ENCODE measurements at regions not wholly inside any gene's neighbourhood (a gene's known extent, or its start where the extent isn't known, plus 50 kb on each side); places are given as distances from the start of the nearest gene placed in this dataset.
"Not testable (repeated sequence)": the region's sequence is repeated elsewhere in the genome, so short reads cannot be mapped to it uniquely, and the experiment has no call there.

DNA sequence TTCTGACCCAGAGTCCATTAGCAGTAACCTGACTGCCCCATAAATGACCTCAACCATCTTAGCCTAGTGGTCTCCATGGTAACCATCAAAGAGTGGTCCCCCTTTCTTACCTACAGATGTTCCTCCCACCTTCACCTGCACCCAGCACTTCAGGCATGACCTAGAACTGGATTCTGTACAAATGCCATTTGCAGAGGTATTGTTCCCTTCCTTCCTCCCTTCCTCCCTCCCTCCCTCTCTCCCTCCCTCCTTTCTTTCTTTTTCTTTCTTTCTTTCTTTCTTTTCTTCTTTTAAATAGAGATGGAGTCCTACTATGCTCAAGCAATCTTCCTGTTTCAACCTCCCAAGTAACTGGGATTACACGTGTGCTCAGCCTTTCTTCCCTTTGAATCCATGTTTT lies 114.6 kb upstream of the SLC1A4 start:
- no peak for DNase-seq (ENCODE audit: low read depth in 2 of 2)

DNA sequence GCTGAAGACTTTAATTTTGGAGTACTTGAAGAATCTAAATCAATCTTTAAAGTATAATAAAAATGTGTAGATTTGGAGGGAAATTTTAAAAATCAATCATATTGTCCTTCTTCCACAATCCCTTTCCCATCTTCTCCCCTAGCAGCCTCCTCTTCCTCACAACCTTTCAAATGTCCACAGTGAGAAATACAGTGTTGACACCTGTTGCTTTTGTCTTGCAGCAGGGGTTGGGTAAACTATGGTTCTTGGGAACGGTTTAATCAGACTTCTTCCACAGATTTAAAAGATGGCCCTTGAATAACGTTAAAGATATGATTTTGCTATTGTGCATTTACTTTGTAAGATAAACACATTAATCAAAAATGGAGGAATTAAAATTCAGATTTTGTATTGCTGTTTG lies 113.8 kb upstream of the SLC1A4 start:
- no peak for DNase-seq (ENCODE audit: low read depth in 2 of 2)

DNA sequence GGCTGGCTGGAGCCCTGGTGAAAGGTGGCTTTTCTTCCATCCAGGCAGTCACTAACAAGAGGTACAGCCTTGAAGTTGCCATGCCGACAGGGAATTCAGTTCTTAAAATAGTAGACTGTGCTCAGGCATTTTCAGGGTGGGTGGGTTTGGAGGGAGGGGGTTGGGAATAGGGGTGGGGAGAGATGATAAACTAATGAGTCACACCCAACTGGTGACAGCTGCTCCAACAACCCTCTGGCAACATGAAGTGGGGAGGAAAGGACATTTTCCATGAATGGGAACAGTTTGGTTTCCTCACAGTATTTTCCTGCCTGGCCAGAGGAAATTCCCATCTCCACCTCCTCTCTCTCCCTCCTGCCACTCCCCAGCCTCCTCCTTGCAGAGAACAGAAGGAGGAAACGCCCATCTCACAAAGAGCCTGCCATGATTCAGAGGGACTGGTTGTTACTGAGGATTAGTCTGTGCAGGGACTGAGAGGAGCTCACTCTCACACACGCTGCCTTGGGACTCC lies 113.0 kb upstream of the SLC1A4 start:
- DNase-seq (ENCODE audit: low read depth in 2 of 2): peak; percentile 78 to 83

DNA sequence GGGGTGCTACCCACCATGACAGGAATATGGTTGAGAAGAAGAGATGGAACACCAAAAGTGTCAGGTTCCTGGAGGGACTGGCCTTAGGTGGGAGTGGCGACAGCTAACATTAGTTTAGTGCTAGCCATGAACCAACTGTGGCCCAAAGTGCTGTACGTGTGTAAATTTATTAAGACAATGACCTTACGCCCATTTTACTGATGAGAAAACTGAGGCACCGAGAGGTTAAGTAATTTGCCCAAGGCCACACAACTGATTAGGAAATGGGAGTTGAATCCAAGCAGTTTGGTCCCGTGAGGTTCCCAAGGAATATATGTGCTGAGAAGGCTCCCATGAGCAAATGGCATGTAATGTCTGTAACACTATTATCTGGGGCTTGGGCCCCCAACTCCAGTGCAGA lies 109.5 kb upstream of the SLC1A4 start:
- no peak for DNase-seq (ENCODE audit: low read depth in 2 of 2)

DNA sequence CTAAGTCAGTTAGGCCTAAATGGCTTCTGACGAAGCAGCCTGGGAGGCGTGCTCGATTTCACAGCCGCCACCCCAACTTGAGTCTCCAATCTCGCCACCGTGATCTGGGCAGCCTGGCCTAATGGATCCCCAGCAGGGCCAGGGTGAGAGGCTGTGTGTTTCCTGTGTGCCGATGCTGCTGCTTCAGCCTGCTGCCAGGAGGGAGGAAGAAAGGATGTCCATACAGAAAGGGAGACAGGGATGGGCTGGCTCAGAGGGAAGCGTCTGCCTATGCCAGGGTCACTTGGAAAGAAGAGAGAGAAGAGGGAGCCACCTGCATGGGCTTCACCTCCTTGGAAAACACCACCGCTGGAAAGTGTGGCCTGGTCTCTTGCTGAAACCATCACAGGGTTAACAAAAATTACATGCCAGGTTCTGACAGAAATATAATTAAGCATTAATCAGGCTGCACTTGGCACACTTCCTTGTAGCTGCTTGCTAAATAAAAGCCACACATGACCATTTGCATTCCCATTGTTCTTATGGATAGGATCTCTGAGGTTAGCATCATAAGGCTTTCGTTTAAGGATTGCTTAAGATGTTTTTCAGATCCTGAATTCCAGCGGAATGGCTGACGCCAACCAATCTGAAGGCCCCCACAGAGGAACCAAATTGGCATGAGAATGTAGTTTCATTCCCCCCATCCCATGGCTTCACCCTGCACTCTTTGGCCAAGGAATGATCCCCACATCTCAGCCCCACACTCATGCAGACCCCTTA lies 108.8 kb upstream of the SLC1A4 start:
- DNase-seq (ENCODE audit: low read depth in 2 of 2): no peak

DNA sequence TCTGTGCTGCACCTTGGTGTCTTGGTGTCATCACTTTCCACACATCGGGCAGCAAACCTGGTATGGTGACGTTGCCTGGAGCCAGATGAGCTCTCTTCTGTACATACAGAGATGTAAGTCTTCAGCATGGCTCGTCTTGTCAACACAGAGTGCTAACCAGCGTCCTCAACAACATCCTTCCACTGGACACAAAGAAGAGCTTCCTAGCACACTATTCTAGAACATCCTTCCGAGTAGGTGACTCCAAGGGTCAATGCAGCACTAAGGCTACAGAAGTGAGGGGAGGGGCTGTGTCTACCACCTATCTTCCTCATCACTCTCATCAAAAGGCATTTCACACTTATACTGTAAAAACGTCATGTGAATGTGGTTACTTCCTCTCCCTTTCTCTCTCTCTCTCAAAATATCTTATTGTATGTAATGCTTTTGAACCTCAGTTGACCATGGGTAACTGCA lies 108.1 kb upstream of the SLC1A4 start:
- no peak for DNase-seq (ENCODE audit: low read depth in 2 of 2)

DNA sequence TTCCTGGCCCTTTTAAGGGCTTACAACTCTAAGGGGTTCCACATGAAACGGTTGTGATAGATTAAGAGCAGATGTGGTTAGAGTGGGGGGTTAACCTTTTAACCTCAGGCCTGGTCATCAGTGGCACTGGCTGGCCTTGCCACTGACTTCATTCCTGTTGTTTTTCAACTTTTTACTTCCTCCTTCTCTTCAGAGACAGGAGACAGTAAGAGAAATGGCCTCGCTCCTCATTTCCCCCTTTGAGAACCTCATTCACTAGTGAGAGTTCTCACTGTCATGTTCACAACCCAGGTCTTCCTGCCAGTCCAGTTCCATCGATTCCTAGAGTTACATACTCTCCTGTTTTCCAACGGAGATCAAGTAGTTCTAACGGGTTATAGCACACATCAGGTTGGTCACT lies 101.6 kb upstream of the SLC1A4 start:
- DNase-seq (ENCODE audit: low read depth in 2 of 2): no peak

DNA sequence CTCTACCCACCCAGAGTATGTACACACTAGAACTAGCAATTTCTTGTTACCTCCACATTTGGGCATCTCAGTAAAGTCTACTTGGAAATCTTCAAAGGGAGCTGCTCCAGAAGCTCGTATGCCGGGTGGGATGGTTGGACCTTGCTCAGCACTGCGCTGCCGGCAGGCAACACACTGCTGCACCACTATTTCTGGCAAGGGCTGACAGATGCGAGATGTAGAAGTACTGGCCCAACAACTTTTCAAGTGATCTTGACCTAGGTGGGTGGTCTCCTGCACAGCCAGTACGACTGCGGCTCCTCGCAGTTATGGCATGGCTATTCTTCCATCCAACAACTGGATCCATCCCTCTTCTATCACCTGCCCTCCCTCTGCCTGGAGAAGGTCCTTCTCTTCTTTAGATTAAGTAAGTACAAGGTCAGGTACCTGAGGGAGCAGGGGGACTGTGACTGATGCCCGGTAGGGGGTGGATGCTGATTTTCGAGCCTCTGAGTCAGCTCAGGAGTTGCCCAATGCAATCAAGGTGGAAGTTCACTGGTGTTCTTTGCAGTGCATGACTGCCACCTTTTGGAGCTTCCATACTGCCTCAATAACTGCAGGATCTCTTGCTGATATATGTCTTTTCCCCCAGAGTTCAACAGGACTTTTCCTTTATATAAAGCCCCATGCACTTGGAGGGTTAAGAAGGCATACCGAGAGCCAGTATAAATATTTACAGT lies 100.4 kb upstream of the SLC1A4 start:
- DNase-seq (ENCODE audit: low read depth in 2 of 2): peak; percentile 48 to 50

DNA sequence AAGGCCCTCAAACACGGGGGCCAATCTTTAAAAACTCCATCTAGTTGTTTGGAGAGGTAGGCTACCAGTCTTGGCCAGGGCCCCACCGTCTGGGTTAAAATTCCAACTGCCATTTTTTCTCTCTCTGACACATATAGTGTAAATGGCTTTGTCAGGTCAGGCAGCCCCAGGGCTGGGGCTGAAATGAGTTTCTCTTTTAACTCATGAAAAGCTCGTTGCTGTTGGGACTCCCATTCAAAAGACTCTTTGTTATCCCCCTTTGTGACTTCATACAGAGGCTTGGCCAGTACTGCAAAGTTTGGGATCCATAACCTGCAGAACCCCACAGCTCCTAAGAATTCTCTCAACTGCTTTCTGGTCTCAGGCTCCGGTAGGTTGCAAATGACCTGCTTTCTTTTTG lies 99.4 kb upstream of the SLC1A4 start:
- no peak for DNase-seq (ENCODE audit: low read depth in 2 of 2)

DNA sequence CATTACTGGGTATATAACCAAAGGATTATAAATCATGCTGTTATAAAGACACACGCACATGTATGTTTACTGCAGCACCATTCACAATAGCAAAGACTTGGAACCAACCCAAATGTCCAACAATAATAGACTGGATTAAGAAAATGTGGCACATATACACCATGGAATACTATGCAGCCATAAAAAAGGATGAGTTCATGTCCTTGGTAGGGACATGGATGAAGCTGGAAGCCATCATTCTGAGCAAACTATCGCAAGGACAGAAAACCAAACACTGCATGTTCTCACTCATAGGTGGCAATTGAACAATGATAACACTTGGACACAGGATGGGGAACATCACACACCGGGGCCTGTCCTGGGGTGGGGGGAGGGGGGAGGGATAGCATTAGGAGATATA lies 92.6 kb upstream of the SLC1A4 start:
- not testable (repeated sequence) for DNase-seq (ENCODE audit: low read depth in 2 of 2)

DNA sequence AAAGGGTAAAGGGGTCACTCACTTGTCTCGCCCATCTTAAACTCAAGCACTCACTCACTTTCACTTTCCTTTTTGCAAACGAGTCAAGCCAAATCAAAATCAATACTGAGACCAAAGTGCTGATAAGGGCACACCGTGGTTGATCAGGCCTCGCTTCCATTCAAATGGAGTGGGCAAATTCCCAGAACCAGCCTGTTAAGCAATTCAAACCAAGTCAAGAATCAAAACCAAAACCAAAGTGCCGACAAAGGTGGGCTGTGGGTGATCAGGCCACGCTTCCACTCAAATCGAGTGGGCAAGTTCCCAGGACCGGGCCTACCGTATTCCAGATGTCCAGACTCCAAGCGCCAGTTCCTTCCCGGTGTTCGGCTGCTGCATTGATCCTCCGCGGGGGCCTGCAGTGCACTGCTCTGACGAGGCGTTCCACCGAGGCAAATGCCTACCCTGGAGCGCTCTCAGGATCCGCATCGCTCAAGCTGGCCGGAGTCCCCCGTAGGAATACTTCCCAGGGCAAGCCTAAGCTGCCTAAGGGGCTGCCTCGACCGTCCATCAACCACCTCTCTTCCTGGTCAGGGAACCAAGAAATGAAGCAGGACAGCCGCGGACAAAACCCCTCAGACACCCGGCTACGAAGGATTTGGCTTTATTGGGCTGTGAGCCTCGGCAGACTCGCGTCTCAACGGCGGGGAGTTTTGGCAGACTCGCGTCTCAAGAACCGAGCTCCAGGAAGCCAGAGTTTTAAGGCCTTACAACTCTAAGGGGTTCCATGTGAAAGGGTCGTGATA lies 89.9 kb upstream of the SLC1A4 start:
- no peak for DNase-seq (ENCODE audit: low read depth in 2 of 2)

DNA sequence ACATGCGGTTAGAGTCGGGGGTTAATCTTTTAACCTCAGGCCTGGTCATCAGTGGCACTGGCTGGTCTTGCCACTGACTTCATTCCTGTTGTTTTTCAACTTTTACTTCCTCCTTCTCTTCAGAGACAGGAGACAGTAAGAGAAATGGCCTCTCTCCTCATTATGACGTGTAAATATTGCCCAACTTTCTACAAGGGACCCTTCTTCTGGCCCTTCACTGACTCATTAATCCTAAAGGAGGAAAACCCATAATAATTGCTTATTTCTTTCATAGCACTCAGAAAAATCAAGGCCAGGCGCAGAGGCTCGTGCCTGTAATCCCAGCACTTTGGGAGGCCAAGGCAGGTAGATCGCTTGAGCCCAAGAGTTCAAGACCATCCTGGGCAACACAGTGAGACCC lies 89.3 kb upstream of the SLC1A4 start:
- DNase-seq (ENCODE audit: low read depth in 2 of 2): not testable (repeated sequence)

DNA sequence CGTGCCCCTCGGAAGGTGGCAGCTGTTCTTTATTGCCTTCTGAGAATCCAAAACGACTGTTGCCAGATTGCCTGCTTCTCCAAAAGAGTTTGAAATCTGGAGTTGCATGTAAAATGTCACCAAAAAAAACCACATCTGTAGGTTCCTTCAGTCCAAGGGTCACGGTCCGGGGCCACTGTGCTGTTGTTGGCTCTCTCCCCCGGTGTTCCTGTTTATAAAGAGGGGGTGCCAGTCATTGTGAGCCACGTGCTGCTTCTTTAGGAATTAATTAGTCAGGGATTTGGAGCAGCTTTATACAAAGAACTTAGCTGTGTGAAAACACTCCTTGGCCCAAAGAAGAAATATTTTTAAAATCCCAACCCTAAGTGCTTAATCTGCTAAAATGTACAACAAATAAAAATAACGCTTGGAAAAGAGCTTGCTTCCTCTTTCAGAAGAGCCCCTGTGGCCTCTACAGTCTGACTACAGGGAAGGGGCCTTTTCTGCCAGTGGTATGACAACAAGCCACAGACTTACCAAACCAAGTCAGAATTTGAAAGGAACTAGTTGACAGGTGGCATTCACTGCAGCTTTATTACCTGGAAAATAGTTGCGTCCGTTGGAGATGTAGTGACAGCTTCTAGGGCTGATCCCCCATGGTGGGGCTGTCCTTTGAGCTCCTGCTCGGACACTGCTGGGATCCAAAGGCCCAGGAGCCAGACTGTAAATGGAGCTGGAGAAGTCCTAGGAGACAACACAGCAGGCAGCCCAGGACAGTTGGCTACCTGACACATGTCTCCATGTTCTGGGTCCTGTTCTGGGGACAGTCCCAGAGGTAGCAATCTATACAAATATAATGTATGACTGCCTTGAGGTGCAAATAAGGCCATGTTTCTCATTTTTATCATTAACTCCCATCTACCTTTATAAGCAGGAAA lies 84.5 kb upstream of the SLC1A4 start:
- DNase-seq (ENCODE audit: low read depth in 2 of 2): no peak

DNA sequence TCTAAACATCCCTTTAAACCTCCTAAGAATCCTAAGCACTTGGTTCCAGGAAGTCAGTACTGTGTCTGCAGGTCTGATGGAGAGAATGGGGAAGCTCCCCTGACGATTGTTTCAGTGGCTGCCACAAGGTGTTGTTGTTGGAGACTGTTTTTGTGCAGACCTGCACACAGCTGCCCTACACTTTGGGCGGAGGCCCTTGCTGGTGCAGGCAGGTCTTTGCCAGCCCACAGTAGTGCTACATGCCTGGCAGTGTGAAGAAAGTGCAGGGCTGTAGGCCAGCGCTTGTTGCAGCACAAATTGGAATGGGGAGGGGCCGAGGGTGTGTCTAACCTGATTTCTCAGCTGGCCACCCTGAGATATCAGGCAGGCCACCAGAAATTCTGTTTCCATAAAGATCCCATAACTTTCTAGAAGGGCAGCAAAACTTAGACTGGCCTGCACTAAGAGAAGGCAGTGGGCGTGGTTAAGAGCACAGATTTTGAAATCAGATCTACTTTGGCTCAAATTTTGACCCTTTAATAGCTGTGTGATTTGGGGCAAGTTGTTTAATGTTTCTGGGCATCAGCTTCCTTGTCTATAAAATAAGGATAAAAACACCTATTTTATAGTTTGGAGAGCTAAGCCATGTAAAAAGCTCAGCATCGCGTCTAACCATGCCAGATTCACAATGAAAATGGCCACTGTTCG lies 83.7 kb upstream of the SLC1A4 start:
- no peak for DNase-seq (ENCODE audit: low read depth in 2 of 2)

DNA sequence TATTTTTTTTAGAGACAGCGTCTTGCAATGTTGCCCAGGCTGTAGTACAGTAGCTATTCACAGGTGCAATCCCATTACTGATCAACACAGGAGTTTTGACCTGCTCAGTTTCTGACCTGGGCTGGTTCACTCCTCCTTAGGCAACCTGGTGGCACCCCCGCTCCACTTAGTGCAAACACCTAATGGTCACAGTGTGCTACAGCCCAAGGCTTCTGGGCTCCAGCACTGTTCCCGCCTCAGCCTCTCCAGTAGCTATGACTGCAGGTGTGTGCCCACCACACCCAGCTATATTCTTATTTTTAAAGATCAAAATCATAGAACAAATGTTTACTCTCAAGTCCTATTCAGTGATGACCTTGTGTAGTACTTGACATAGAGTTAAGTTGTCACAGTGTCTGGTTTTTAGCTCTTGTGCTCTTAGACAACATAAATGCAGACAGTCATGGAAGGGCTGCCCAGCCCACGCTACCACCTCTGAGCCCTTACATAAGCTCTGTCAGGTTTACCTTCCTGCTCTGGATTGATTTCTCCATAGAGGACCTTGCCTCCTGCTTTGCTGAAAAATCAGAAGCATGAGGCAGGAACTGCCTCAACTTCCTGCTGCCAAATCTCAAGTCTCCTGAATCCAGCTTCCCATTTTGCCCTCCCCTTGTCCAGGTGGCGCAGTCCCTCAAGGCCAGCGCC lies 82.2 kb upstream of the SLC1A4 start:
- DNase-seq (ENCODE audit: low read depth in 2 of 2): no peak

DNA sequence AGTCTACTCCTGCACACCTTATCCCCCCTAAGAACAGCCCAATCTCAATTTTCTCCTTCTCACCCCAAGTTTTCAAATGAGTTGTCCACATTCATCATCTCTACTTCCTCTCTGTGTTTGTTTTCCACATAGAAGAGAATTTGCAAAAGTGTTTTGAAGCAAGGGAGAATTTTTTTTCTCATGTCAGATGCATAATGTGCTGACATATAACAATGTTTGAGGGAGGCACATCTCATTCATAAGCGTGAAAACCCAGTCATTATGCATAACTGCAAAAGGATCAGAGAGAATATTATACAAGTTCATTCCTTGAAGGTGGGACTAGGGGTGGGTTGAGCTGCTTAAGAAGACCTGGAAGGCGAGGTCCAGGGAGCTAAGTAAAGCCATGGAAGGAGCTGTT lies 80.8 kb upstream of the SLC1A4 start:
- DNase-seq (ENCODE audit: low read depth in 2 of 2): no peak

DNA sequence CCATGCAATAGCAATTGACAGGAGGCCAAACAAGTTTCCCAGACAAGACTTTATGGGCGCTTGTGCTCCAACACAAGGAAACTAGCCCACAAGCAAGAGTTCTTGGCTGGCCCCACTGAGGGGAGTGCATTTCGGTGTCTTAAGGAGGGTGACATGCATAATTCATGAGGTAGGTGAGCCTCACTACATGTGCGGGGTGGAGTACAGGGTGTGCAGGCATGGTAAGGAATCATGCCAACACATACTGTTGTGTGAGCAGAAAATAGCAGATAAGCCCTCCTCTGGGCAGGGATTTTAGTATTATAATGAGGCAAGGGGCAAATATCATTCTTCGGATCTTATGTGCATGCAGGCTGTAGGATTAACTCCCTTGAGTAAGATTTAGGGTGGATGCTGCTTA lies 78.7 kb upstream of the SLC1A4 start:
- no peak for DNase-seq (ENCODE audit: low read depth in 2 of 2)

DNA sequence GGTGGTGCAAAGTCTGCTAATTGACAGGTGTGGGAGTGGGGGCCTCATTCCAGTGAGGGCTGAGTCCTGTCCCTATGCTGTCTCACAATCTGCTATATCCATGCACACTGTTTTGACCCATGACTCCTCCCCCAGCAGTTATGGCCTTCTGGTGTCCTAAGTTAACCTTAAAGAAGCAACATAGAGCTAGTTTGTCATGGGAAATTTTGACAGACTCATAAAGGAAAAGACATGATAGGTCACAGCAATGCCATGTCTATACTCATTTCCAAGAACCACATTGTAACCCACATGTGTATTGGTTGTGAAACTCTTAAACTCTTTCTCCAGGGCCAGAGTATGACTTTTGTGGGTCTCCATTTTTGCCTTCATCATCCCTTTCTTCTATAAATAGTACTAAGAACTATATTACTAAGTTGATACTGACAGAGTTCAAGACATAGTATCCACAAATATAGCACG lies 78.2 kb upstream of the SLC1A4 start:
- no peak for DNase-seq (ENCODE audit: low read depth in 2 of 2)

DNA sequence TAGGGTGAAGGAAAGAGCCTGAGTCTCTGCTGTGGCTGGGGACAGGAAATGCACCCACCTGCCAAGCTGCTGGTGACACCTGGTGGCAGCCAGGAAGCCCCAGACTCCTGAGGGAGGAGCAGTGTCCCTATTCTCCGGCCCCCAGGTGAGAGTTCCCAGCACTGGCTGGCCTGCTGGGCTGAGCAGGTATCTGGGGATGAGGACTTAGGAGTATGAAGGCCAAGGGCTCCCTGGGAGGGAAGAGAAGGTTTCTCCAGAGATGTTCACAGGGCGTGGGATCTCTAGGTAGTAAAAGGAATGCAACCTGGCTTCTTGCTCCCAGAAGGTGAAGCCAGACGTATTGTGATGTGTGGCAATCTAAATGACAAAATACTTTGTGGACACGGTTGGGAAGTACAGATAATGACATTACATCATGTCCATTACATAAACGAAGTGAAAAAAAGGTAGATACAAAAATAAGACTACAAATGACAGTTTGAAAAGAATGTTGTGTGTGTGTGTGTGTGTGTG lies 75.8 kb upstream of the SLC1A4 start:
- DNase-seq (ENCODE audit: low read depth in 2 of 2): no peak

DNA sequence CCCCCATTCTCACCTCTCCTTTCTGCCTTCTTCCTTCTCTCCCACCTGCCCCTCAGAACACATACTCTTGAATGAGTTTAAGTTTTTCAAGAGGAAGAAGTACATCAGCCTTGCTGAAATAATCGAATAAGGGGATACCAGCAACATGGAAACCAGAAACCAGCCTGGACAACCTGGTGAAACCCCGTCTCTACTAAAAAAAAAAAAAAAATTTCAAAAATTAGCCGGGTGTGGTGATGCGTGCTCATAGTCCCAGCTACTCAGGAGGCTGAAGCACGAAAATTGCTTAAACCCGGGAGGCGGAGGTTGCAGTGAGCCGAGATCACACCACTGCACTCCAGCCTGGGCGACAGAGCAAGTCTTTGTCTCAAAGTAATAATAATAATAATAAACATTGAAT lies 75.0 kb upstream of the SLC1A4 start:
- no peak for DNase-seq (ENCODE audit: low read depth in 2 of 2)

Measured in dermis microvascular lymphatic vessel endothelial cell (primary cell).